TTC549 (cell line): ENCODE measurements at regions not wholly inside any gene's neighbourhood (a gene's known extent, or its start where the extent isn't known, plus 50 kb on each side); places are given as distances from the start of the nearest gene placed in this dataset.

ENCODE experiments used
- FAIRE-seq: peaks from 2 replicates; lab custom pipeline; 2012; peaks lifted over from hg19 to GRCh38; lab: Jason Lieb, UNC

DNA sequence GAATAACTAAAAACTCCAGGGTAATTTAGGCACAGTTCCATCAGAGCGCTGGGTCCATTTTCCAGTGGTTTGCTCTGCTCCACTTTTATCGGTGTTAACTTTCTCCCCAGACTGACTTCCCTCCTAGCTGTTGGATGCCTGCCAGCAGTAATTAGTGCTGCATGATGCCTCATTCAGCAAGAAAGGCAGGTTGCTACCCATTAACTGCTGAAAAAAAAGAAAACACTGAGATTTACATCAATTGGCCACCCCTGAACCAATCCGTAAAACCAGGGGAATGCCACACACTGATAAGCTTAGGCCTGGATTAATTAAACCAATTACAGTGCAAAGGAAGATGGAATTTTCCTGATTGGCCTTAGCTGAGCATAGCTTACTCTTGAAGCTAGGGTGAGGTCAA lies 182.4 kb upstream of the CXXC4 start:
- no peak for FAIRE-seq

DNA sequence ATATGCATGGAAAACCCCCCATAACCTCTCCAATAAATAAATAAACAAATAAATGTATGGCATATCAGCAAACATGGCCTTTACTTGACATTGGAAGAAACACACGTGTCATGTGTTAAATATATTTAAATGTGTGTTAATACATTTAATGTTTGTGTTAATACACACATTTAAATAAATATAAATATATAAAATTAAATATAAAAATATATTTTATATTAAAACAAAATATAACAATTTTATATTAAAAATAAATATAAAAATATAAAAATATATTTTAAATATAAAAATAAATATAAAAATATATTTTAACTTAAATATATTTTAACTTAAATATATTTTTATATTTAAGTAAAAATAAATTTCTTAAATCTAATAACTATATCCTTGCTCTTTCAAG lies 187.6 kb upstream of the CXXC4 start:
- FAIRE-seq, result peak; percentile 98

DNA sequence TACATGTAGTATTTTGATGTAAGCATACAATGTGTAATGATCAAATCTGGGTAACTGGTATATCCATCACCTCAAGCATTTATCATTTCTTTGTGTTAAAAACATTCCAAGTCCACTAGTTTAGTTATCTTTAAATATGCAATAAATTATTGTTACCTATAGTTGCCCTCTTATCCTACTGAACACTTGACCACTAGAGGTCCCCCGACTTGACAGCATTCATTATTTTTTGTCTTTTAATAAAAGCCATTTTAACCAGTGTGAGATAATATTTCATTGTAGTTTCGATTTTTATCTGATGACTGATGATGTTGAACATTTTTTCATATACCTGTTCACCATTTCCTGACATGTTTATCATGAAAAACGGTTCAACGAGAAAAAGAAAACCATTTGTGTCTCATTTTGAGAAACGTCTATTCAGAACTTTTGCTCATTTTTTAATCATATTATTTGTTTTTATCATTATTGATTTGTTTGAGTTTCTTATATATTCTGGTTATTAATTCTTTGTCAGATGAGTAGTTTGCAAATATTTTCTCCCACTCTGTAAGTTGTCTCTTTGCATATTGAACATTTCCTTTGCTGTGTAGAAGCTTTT lies 199.0 kb upstream of the CXXC4 start:
- FAIRE-seq, result peak; percentile 41

DNA sequence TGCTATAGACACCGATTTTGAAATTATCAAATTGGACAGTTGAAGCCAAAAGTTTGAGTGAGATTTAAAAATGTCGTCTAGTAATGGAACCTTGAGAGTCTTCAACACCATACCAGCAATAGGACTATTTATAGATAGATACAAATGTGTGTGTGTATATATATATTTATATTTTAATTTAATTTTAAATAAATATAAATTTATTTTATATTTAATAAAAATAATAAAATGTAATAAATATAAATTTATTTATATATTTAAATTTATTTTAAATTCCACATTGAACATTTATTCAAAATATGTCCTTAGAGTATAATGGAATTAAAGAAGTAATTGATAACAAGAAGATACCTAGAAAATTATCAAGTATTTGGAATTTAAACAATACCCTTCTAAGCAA lies 221.9 kb upstream of the CXXC4 start:
- FAIRE-seq, result peak; percentile 90

DNA sequence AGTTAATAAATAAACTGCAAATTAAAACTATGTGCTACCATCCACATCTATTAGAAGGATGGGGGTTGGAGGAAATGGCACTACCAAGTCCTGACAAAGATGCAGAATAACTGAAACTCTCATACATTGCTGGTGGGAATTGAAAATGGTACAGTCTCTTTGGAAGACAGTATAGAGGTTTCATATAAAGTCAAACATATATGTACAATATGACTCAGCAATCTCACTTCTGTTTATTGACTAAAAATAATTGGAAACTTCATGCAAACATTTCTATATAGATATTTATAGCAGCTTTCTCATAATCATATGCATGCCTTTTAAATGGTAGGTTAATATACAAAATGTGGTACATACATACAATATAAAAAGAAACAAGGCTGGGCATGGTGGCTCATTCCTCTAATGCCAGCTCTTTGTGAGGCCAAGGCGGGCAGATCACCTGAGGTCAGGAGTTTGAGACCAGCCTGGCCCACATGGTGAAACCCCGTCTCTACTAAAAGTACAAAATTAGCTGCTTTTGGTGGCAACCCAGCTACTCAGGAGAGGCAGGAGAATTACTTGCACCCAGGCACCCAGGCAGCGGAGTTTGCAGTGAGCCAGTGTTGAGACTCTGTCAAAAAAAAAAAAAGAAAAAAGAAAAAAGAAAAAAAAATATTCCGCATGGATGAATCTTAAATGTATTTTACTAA lies 225.0 kb upstream of the CXXC4 start:
- no peak for FAIRE-seq

DNA sequence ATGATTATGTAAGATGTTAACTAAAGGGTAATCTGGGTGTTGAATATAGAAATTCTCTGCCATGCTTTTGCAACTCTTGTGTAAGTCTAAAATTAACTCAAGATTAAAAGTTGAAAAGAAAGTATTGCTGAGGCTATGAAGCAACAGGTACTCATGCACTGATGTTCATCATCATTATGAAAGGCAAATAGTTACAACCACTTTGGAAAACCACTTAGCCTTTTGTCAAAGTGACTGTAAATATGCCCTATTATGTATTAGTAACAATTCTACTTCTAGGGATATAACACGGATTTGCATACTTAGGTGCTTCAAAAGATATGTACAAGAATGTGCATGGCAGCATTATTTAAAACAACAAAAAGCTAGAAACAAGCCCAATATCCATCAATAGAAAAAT lies 227.8 kb upstream of the CXXC4 start:
- no peak for FAIRE-seq

DNA sequence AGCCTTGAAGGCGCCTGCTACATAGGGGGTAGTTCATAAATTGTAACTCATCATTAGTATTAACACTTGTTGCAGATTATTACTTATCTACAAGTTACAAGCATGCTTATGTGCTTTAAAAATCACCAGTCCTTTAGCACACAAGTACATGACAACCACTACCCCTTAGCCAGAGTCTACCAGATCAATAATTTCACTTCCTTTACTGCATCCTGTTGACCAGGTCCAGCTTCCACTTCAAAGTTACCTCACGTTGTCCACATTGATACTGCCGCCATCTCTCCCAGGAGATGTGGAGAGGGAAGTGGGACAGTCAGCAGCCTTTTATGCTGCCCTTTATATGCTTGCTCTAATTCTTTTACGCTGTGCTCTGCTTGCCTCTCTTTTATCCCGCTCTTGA lies 231.3 kb upstream of the CXXC4 start:
- FAIRE-seq, result no peak

DNA sequence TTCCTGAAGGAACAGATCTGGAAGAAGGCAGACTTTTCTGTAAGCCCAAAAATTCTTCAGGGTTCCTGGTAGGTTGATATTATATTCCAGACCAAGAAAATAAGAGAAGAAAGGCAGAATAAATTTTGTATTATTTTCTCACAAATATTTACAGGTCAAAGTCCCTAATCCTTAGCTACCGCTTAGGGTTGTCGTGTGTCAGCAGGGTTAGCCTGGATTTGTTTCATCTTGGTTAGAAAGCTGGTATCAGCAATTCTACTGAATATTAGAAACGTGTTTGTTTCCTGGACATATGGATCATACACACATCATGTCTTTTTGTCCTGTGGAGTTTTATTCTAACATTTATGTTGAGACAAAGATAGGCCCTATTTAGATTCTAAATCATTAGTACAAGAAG lies 232.9 kb upstream of the CXXC4 start:
- FAIRE-seq, result no peak

DNA sequence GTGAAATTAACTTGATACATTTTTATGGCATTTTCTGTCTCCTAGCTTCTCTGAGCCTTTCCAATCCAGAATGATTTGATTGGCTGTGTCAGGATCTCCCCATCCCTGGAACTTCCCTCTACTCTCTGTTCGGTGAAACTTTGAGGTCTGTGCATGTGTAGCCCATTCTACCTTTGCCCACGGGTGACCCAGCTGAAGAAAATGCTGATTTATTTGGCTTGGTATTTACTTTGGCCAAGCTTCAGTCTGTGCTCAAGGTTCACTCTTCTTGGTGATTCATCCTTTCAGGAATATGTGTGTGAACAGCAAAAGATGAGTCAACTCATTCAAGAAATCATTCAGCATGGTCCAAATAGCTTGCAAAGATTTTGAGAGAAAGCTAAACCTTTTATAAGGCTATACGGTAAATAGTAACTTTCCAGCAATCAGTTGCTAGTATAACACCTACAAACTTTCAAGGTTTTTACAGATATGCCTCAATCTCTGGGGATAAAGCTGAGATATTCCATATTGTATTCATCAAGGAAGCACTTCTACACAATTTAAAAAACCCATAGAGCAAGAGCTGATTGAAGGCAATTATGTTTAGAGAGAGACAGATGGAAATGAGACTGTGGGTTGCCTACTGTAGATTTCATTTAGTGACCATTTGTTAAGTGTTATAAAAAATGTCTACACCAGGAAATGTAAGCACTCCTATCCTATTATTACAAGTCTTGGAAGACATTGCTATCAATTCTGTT lies 233.9 kb upstream of the CXXC4 start:
- no peak for FAIRE-seq

DNA sequence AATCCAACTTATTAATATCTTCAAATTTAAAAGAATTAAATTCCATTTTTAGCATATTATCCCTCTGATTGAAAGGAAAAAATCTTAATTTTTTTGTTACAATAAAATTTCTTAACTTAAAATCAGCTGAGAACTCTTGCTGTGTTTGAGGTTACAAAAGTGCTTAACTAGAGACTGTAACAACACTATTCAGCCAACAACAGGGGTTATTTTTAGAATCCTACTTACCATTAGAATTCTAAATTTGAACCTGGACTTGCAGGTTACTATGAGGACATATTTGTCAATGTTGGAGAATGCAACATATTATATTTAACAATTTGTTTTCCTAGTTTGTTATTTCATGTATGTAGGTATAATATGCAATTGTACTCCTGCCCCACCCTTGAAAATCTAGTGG lies 238.1 kb upstream of the CXXC4 start:
- no peak for FAIRE-seq

DNA sequence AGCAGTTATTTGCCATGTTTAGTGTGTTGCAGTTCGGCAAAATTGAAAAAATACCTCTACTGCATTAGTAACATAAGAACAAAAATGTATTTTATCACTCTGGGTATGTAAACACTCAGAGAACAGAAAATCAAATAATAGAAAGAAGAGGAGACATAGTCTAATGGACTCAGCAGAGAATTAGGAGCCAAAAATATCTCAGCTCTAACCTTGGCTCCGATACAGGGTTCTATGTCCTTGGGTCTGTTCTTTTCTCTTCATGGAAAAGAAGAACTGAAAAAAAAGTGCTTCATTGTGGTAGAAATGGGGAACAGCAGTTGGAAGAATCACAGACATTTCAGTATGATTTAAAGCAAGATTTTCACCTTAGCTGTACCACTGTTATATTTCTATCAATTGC lies 240.5 kb upstream of the CXXC4 start:
- no peak for FAIRE-seq

DNA sequence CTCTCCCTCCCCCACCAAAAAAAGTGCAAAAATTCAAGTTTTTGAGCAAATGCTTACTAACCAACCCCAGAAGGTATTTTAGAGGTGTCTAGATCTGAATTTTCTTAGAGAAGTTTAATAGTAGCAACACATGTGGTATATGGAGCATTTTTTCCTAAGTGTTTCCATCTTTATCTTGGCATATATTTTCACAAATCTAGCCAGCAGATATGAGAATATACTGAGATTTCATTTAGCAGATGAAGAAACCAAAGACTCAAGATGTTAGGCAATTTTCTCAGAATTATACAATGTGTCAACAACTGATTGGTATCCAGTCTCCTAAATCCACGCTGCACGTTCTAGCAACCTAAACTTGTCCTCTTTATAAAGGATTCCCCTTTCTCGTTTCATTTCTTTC lies 245.5 kb upstream of the CXXC4 start:
- FAIRE-seq, result no peak

DNA sequence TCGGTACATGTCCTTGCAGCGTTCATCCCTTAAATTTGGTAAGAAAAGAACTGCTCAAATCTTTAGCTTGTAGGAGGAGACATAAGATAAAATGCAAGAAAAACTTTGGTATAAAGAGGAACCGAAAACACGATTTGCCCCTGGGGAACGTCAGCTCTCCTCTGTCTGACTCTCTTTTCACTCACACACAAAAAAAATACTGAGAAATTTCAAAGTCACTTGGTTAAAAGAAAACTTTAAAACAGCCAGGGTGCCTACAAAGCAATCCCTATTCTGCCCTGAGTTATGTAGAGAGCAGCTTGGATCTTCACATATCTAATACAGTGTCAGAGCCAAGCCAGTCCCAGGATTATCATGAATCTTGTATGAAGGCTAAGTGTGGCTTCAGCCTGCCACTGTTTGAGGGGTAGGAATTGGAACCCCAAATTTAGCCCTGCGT lies 248.5 kb upstream of the CXXC4 start:
- no peak for FAIRE-seq

DNA sequence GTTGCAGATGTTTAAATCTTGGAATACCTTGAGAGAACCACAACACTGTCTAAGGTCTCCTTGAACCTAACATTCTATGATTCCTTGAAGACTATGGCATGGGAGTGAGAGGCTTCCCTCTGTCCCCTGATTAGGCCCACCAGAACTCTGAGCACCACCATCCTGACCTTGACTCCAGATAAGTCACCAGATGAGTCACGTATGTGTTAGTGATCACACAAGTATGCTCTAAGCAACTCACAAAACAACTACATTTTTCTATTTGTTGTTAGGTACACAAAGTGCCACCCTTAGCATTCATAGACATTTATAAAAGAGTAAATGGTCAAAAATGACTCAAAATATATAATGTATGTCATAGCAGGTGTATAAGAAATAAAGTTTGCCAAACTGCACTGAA lies 252.9 kb upstream of the CXXC4 start:
- no peak for FAIRE-seq

DNA sequence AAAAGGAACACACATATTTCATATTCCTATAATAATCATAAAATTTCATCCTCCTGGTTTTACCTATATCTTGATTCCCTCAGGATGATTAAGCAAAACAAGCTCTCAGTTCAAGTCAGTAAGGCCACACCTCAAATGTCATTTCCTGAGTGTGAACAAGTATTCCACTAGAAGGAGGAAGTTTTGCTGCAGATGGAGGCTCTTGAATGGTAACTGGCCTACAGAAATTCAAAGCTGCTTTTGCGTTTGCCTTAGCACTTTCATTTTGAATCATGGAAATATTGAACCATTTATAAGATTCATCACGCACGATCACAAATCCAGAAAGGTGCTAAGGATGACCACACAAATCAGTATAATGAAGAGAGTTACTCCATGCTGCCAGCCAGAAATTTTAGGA lies 254.4 kb upstream of the CXXC4 start:
- FAIRE-seq, result no peak

DNA sequence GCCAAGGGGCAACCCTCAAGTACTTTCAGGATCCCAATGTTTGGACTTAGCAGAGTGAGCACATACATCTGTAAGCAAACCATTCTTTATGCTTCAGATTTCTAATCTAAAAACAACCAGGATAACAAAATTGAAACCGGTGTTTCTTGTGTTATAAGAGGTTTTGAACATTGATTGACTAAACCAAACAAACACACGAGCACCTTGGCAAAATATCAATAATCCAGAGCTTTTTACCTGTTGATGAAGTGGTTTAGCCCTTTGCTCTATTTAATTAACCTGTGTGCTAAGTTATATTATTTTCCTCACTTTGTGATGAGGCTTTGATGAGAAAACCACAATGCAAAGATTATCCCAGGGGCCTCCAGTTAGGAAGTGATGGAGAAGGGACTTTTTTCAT lies 255.3 kb upstream of the CXXC4 start:
- no peak for FAIRE-seq

DNA sequence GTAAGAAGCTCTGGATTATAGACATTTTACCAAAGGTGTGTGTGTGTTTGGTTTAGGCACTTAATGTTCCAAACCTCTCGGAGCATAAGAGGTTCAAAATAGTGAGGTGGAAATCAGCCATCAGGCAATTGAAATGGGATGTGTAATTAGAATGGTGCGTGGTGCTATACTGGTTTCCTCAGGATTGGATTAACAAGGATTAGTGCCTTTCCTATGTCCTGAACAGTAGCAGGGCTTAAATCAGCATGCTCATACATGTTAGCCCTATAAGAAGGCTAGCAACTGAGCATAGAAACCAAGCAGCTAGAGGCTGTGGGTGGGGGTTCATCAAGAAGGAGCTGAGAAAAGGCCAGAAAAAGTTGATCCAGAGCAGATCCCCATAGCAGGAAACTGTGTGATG lies 256.8 kb upstream of the CXXC4 start:
- FAIRE-seq, result no peak

DNA sequence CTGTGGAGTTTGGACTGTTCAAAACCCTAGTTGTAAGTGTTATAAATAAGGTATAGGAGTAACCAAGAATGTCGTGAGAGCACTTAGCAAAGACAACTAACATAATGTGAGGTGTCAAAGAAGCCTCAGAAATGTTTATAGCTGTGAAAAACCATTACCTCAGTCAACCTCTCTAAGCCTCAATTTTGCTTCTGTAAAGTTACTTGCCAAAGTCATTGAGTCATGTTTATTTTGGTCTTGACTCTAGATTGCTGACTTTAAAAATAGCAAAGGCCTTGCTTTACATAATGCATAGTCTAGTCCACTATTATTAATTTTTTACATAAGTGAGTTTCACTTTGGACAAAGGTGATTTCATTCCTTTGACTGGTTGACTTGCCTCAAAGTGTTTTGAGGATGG lies 257.6 kb upstream of the CXXC4 start:
- no peak for FAIRE-seq

DNA sequence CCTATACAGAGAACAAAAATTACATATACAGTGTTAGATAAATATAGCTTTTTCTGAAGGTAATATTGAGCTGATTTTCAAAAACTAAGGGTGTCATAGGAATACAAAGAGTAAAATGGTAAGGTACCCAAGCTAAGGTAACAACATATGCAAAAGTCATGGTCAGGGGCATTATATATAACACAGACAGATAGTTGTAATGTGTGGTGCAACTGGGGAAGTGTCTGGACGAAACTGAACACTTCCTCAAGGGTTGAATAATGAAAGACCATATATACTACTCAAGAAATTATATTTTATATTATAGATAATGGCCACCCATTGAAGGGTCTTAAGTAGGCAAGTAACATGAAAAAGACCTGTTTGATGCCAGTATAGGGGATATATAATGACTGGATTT lies 262.1 kb upstream of the CXXC4 start:
- no peak for FAIRE-seq

DNA sequence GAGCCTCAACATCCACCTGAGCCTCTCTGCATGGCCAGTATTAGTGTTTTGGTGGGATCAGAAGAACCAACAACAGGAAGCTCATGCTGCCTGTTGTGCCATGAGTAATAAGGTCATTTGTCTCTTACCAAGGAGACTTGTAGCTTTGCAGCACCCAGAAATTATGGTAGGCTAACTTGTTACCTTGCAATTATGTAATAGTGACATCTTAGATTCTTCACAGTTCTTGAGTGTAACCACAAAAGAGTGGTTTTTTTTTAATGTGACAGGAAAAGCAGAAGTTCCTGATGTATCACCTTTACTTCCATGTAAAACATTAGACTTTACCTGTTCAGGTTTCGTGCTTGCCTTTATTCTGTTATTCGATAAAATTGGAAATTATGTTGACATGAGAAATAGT lies 263.9 kb upstream of the CXXC4 start:
- FAIRE-seq, result no peak

DNA sequence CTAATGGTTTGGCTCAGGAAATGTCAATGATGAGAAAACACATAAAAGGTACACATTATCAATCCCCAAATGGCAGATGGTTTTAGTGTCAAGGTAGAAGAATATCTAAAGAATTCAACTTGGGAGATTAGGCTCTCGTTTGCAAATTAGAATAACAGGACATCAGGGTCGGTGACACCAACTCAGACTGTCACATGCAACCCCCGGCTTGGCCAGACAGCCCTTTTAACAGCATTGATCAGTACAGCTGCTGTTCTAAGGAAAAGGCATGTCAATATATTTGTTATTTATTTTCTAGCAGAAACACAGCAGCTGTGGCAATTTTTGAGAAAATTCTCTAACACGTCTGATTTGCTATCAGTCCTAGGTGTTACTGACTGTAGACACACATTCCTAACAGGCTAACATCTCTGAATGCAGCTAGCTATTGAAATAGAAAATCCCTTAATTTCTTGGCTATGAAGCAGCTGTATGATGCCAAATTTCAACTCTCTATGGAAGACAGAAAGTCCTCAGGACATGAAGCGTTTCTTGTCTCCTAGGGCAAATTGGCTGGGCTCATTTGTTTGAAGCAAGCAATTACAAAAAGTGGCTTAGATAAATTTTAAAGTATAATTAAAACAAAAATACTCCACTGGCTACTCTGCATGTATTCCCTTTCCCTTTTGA lies 269.0 kb upstream of the CXXC4 start:
- no peak for FAIRE-seq

DNA sequence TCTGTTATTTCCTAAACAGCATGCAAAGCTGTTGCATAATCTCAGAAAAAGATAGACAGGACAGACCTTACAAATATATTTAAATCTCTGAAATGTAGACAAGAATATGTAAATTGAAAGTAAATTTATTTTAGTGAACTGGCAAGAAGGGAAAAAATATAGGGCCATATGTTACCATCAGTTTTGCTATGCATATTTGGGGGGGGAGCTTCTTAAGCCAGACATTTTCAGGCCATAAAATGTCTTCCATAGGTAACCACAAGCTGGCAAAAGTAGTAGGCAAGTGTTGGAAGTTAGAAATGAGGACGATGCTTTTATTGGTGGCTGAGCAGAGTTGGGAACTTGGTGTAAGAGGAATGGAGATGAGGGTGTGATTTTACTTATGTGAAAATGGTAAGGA lies 272.0 kb upstream of the CXXC4 start:
- no peak for FAIRE-seq

DNA sequence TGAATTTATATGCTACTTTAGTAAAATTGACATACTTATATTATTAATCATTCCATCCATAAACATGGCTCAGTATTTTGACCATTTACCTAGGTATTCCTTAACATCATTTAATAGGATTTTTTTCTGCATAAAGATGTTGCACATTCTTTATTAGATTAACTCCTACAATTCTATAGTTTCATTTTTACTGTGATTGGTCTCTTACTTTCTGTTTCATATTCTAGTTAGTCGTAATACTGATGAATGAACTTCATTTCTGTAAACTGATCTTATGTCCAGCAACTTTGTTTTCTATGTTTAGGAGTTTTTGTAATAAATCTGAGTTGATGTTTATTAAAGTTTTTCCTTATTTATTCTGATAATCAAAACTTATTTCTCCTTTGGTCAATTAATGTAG lies 278.2 kb upstream of the CXXC4 start:
- no peak for FAIRE-seq
